ENCODE measurements at regions not wholly inside any gene's neighbourhood (a gene's known extent, or its start where the extent isn't known, plus 50 kb on each side); places are given as distances from the start of the nearest gene placed in this dataset.

DNA sequence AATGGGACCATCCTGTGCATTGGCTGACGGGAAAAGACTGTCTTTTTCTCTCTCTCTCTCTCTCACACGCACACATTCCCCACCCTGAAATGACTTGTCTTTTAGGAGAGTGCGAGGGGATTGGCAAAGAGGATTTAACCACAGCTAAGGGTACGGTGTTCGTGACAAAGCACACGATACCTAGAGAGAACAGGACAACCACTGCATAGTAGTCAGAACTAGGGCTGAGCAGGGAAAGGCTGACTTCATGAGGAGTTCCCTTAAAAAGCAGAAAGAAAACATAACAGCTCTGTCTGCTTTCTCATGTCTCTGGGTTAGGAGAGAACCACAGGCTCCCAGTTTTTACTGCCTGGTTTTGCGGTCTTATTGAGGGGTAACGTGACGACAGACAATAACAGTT, 742.8 kb upstream of the SOX9 start:
- intact Hi-C loops (cut with DNase I; ENCODE audit: low total_unique reads): no loop called here
- H3K4me3 ChIP-seq (ENCODE audit: low read depth, poor library complexity, severe bottlenecking): no peak overlapping the region
- WGBS, 2 donors: 71 to 77% methylated on average over 9 of the region's 9 CpGs
- DNase-seq (ENCODE audit: low spot score in 2 of 2): no peak
- TF ChIP-seq, protein P1, sequence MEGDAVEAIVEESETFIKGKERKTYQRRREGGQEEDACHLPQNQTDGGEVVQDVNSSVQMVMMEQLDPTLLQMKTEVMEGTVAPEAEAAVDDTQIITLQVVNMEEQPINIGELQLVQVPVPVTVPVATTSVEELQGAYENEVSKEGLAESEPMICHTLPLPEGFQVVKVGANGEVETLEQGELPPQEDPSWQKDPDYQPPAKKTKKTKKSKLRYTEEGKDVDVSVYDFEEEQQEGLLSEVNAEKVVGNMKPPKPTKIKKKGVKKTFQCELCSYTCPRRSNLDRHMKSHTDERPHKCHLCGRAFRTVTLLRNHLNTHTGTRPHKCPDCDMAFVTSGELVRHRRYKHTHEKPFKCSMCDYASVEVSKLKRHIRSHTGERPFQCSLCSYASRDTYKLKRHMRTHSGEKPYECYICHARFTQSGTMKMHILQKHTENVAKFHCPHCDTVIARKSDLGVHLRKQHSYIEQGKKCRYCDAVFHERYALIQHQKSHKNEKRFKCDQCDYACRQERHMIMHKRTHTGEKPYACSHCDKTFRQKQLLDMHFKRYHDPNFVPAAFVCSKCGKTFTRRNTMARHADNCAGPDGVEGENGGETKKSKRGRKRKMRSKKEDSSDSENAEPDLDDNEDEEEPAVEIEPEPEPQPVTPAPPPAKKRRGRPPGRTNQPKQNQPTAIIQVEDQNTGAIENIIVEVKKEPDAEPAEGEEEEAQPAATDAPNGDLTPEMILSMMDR (IDR thresholded peaks at IDR 0.05): no peak
- TF ChIP-seq POLR2A (IDR thresholded peaks at IDR 0.05): no peak

DNA sequence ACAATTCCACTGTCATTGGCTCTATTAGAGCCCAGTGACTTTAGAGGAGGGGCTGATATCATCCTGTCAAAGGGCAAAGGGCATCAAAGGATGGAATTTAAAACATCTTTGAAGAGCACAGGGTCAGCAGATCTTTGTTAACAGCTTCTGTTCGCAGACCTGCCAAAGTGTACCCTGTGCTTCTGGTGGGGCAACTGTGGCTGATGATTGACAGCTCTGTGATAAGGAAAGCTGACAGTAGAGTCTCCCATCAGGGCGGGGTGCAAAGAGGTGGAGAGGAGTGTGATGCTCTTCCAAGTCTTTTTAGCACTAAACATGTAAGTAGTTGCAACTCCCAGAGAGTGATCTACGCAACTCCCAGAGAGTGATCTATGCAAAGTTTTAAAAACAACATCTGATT, 742.1 kb upstream of the SOX9 start:
- intact Hi-C loops (cut with DNase I; ENCODE audit: low total_unique reads): no loop called here
- TF ChIP-seq, protein P1 (IDR thresholded peaks at IDR 0.05): no peak
- TF ChIP-seq POLR2A (IDR thresholded peaks at IDR 0.05): no peak
- H3K4me3 ChIP-seq (ENCODE audit: low read depth, poor library complexity, severe bottlenecking): no peak overlapping the region
- DNase-seq (ENCODE audit: low spot score in 2 of 2): no peak
- 81% methylated on average over 3 of the region's 3 CpGs for WGBS, 2 donors

DNA sequence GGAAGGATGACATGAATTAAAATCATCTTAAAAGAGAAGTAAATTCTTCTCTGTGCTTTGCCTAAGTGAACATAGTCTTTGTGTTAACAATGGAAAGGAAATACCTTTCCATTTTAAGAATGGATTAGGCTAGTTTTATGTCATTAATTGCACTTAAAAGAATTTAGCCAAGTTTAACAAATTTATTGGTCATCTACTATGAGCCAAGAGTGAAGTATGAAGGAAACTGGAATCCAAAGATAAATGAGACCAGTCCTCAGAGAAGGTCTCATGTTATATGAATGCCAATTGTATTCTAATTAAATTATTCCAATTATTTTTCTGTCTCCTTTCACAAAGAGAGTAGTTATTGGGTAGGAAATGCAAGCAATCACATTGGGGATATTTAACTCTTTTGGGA, 741.3 kb upstream of the SOX9 start:
- intact Hi-C loops (cut with DNase I; ENCODE audit: low total_unique reads): no loop called here
- DNase-seq (ENCODE audit: low spot score in 2 of 2): no peak
- TF ChIP-seq, protein P1 (IDR thresholded peaks at IDR 0.05): no peak
- TF ChIP-seq POLR2A (IDR thresholded peaks at IDR 0.05): no peak

DNA sequence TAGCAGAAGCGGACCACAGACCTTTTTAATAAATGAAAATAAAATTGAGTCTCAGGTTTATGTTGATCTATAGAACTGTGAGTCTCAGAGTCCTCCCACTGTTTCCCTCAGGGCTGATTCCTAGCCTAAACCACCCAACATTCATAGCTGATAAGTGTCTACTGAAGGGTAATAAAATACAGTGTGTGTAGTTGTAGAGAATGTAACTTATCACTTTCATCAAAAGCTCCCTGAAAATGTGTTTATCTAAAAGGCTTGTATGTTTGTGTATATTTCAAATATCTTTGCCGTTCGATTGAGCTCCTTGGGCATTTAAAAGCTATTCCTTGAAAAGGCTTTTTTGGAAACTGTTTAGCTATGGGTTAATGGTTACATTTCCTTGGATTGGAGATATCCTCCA, 740.3 kb upstream of the SOX9 start:
- TF ChIP-seq, protein P1 (IDR thresholded peaks at IDR 0.05): no peak
- no peak for TF ChIP-seq POLR2A (IDR thresholded peaks at IDR 0.05)
- DNase-seq (ENCODE audit: low spot score in 2 of 2): no peak
- WGBS, 2 donors: 87 to 92% methylated on average over 3 of the region's 3 CpGs
- no peak overlapping the region for H3K4me3 ChIP-seq (ENCODE audit: low read depth, poor library complexity, severe bottlenecking)
- intact Hi-C loops (cut with DNase I; ENCODE audit: low total_unique reads): no loop called here

More for the DNA sequence above, 741.3 kb upstream of the SOX9 start:
- H3K4me3 ChIP-seq (ENCODE audit: low read depth, poor library complexity, severe bottlenecking): no peak overlapping the region

DNA sequence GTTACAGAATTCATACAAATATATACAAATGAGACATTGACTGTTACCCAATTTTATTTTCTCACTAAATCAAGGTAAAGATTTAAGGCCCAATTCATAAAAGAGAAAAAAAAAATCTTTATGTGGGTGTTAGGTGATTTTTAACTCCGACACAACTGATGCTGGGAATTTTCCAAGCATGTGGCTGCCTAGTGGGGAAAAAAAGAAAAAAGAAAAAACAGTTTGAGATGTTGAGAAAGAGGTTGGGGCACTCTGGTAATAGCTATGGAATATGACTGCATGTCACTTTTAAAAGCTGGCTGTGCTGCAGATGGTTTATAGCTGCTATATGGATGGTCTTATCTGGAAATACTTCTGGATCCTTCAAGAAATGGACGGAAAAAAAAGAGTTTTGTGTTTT, 739.9 kb upstream of the SOX9 start:
- no peak overlapping the region for H3K4me3 ChIP-seq (ENCODE audit: low read depth, poor library complexity, severe bottlenecking)
- intact Hi-C loops (cut with DNase I; ENCODE audit: low total_unique reads): no loop called here
- DNase-seq (ENCODE audit: low spot score in 2 of 2): no peak
- TF ChIP-seq POLR2A (IDR thresholded peaks at IDR 0.05): no peak
- TF ChIP-seq, protein P1 (IDR thresholded peaks at IDR 0.05): no peak
- 69 to 84% methylated on average over 2 of the region's 2 CpGs for WGBS, 2 donors

- no peak overlapping the region for H3K4me3 ChIP-seq (ENCODE audit: low read depth, poor library complexity, severe bottlenecking)
- no peak for TF ChIP-seq POLR2A (IDR thresholded peaks at IDR 0.05)
- TF ChIP-seq, protein P1 (IDR thresholded peaks at IDR 0.05): no peak
- WGBS, 2 donors: 66 to 68% methylated on average over 2 of the region's 2 CpGs
- no peak for DNase-seq (ENCODE audit: low spot score in 2 of 2)
- intact Hi-C loops (cut with DNase I; ENCODE audit: low total_unique reads): no loop called here
Measured at GRCh38 chr17:71383091-71383490, 737.7 kb upstream of the SOX9 start.
